ENCODE measurements at regions not wholly inside any gene's neighbourhood (a gene's known extent, or its start where the extent isn't known, plus 50 kb on each side); places are given as distances from the start of the nearest gene placed in this dataset.
A peak's percentile ranks its signal among the peaks of the same experiment; 100 is the strongest.
"Not testable (repeated sequence)": the region's sequence is repeated elsewhere in the genome, so short reads cannot be mapped to it uniquely, and the experiment has no call there.

- DNase-seq, result no peak
Observed at GRCh38 chr7:125436220-125436619, 506.6 kb upstream of the POT1 start.

- no peak for DNase-seq
Observed at GRCh38 chr7:125431349-125431748, 501.7 kb upstream of the POT1 start.

GRCh38 chr7:125430013-125430412 lies 500.4 kb upstream of the POT1 start:
- DNase-seq, result no peak

GRCh38 chr7:125427676-125428075 lies 498.1 kb upstream of the POT1 start:
- DNase-seq, result no peak

- DNase-seq, result no peak
Observed at GRCh38 chr7:125425506-125425905, 495.9 kb upstream of the POT1 start.

- DNase-seq, result no peak
Observed at GRCh38 chr7:125424721-125425120, 495.1 kb upstream of the POT1 start.

- peak; percentile 36 for DNase-seq
Observed at GRCh38 chr7:125423458-125424155, 494.0 kb upstream of the POT1 start.

- not testable (repeated sequence) for DNase-seq
Observed at GRCh38 chr7:125421407-125421806, 491.8 kb upstream of the POT1 start.

GRCh38 chr7:125412890-125413665 lies 483.5 kb upstream of the POT1 start:
- no peak for DNase-seq

GRCh38 chr7:125409921-125410320 lies 480.3 kb upstream of the POT1 start:
- DNase-seq, result no peak

- DNase-seq, result no peak
Observed at GRCh38 chr7:125406111-125406510, 476.5 kb upstream of the POT1 start.

- no peak for DNase-seq
Observed at GRCh38 chr7:125399408-125399807, 469.8 kb upstream of the POT1 start.

- DNase-seq, result no peak
Observed at GRCh38 chr7:125396466-125397151, 467.0 kb upstream of the POT1 start.

GRCh38 chr7:125391921-125392320 lies 462.3 kb upstream of the POT1 start:
- DNase-seq, result no peak

GRCh38 chr7:125390981-125391380 lies 461.4 kb upstream of the POT1 start:
- DNase-seq, result no peak

- no peak for DNase-seq
Observed at GRCh38 chr7:125386211-125386610, 456.6 kb upstream of the POT1 start.

GRCh38 chr7:125383324-125383723 lies 453.7 kb upstream of the POT1 start:
- DNase-seq, result no peak

GRCh38 chr7:125382401-125382800 lies 452.8 kb upstream of the POT1 start:
- no peak for DNase-seq

GRCh38 chr7:125375942-125376341 lies 446.3 kb upstream of the POT1 start:
- DNase-seq, result no peak

- no peak for DNase-seq
Observed at GRCh38 chr7:125370502-125370901, 440.9 kb upstream of the POT1 start.

GRCh38 chr7:125363873-125364272 lies 434.2 kb upstream of the POT1 start:
- no peak for DNase-seq

GRCh38 chr7:125358551-125359167 lies 429.0 kb upstream of the POT1 start:
- DNase-seq, result no peak

GRCh38 chr7:125357676-125358455 lies 428.2 kb upstream of the POT1 start:
- no peak for DNase-seq
